ENCODE measurements at regions not wholly inside any gene's neighbourhood (a gene's known extent, or its start where the extent isn't known, plus 50 kb on each side); places are given as distances from the start of the nearest gene placed in this dataset.

- TF ChIP-seq FOXK2 (IDR thresholded peaks at IDR 0.05) (no peak), SP1 (IDR thresholded peaks at IDR 0.05) (no peak), HDGF (IDR thresholded peaks at IDR 0.05; ENCODE audit: borderline replicate concordance) (no peak), L3MBTL2 (conservative IDR thresholded peaks at IDR 0.05) (no peak)
Measured at GRCh38 chr3:144900366-144900765, 928.7 kb downstream of the DIPK2A start.
